IPS-20b (cell line): ENCODE measurements at regions not wholly inside any gene's neighbourhood (a gene's known extent, or its start where the extent isn't known, plus 50 kb on each side); places are given as distances from the start of the nearest gene placed in this dataset.
"Not testable (repeated sequence)": the region's sequence is repeated elsewhere in the genome, so short reads cannot be mapped to it uniquely, and the experiment has no call there.

ENCODE experiments used
- H3K27ac ChIP-seq: one replicate; pipeline ENCODE4 v1.5.1; 2013; ENCODE audit warnings: low read length
- H3K27me3 ChIP-seq: 2 replicates; pipeline ENCODE4 v1.6.1; 2013; ENCODE audit warnings: mild to moderate bottlenecking, low read length, inconsistent platforms; ENCODE audit not compliant: insufficient read depth
- H3K36me3 ChIP-seq: 2 replicates; pipeline ENCODE4 v1.6.1; 2013; ENCODE audit warnings: low read depth, mild to moderate bottlenecking, inconsistent platforms, low read length, moderate library complexity; ENCODE audit not compliant: insufficient read depth
- H3K4me1 ChIP-seq: 2 replicates; pipeline ENCODE4 v1.6.1; 2013; ENCODE audit warnings: mild to moderate bottlenecking, control low read depth, inconsistent platforms, low read length, moderate library complexity; ENCODE audit not compliant: insufficient read depth
- H3K4me3 ChIP-seq: 2 replicates; pipeline ENCODE4 v1.5.1; 2013; ENCODE audit warnings: mild to moderate bottlenecking, low read length, inconsistent platforms
- H3K9ac ChIP-seq: 2 replicates; pipeline ENCODE4 v1.6.1; 2013; ENCODE audit warnings: low read depth, mild to moderate bottlenecking, inconsistent platforms, low read length, moderate library complexity
- H3K9me3 ChIP-seq: 2 replicates; pipeline ENCODE4 v1.6.1; 2013; ENCODE audit warnings: mild to moderate bottlenecking, low read depth, low read length, inconsistent platforms; ENCODE audit not compliant: insufficient read depth

DNA sequence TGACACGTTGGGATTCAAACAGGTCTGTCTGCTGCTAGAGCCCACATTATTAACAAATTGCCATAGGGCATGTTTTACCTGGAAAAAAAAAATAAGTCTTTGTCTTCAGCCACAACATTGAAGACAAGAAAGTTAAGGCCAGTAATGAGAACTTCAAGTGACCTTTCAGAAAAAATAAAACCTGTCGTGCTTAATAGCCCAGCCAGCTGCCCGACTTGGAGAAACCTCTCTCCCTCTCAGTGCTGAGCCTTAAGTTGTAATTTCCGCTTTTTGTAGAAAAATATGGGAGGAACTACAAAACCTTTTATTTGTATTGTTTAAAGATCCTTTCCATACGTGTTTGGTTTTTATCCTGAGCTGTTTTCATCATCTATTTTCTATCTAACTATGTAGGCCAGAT, 454.3 kb upstream of the SLITRK6 start:
- H3K4me3 ChIP-seq, H3K27me3 ChIP-seq, H3K27ac ChIP-seq, H3K4me1 ChIP-seq, H3K9ac ChIP-seq, H3K36me3 ChIP-seq, H3K9me3 ChIP-seq: not testable (repeated sequence)

DNA sequence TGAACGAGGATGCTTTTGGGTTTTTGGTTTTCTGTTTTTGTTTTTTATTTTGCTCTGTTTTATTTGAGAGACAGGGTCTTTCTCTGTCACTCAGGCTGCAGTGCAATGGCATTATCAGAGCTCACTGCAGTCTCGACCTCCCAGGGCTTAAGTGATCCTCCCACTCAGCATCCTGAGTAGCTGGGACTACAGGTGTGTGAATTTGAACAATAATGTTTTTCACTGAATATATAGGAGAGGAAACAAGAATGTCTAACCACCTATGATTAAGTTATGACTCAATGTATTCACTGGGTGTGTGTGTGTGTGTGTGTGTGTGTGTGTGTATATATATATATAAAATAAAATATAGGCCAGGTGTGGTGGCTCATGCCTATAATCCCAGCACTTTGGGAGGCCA, 456.6 kb upstream of the SLITRK6 start:
- not testable (repeated sequence) for H3K9me3 ChIP-seq, H3K4me3 ChIP-seq, H3K4me1 ChIP-seq, H3K27me3 ChIP-seq, H3K27ac ChIP-seq, H3K9ac ChIP-seq, H3K36me3 ChIP-seq

DNA sequence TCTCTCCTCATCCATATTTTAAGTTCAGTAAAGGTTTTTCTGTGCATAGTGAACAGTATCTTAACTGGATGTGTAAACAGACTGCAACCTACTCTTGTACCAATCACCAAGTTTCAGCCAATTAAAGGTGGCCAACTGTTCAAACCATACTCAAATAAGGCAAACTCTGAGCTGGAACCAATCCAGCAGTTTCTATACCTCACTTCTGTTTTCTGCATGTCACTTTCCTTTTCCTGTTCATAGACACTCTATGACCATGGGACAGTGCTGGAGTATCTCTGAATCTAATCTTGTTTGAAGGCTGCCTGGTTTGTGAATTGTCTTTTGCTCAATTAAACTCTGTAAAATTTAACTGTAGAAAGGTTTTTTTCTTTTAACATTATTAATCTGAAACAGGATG, 470.3 kb upstream of the SLITRK6 start:
- Histone ChIP-seq H3K27ac (no peak overlapping the region), H3K9me3 (no peaks in the 10 kb centered on the region; the same call in 1 of the 2 replicates), H3K36me3 (no peaks in the 10 kb centered on the region), H3K4me1 (no peaks in the 10 kb centered on the region), H3K9ac (no peak overlapping the region), H3K27me3 (no peaks in the 10 kb centered on the region), H3K4me3 (no peak overlapping the region)

DNA sequence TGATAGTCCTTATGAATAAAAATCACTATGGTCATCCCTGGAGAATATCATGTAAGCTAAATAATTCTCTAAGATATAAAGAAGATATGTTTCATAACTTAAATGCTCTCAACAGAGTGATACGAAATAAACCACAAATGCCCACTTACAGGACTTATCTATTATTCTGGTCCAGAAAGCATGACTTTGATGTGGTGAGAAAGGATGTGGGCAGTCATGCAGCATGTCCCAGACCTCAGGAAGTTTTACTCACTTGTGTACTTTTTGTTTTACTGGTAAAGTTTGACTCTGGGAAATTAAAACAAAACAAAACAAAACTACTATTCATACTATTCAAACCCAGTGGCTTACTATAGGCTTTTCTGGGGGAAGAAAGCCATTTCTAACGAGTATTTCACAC, 483.2 kb upstream of the SLITRK6 start:
- Histone ChIP-seq H3K4me1 (no peaks in the 10 kb centered on the region), H3K4me3 (no peak overlapping the region), H3K9ac (no peak overlapping the region), H3K27ac (no peak overlapping the region), H3K36me3 (no peaks in the 10 kb centered on the region), H3K27me3 (no peaks in the 10 kb centered on the region), H3K9me3 (no peaks in the 10 kb centered on the region)

DNA sequence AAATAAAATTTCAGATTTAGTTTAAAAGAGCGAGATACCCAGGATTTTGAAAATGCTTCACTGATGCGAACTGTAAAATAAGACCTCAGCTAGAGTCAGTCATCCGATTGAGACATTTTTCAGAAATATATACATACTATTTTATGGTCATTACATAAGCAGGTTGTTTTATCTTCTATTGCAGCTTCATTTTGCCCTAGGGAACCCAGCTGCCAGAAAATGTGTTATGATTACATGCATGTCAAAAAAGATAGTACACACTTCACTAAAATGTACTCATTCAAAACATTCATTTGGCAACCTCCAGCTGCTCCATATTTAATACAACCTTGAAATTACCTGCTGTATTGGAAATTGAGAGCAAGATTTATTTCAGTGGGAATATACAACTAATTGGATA, 483.8 kb upstream of the SLITRK6 start:
- Histone ChIP-seq H3K4me3 (no peak overlapping the region), H3K4me1 (no peaks in the 10 kb centered on the region), H3K9me3 (no peaks in the 10 kb centered on the region), H3K27me3 (no peaks in the 10 kb centered on the region), H3K27ac (no peak overlapping the region), H3K9ac (no peak overlapping the region), H3K36me3 (no peaks in the 10 kb centered on the region)

DNA sequence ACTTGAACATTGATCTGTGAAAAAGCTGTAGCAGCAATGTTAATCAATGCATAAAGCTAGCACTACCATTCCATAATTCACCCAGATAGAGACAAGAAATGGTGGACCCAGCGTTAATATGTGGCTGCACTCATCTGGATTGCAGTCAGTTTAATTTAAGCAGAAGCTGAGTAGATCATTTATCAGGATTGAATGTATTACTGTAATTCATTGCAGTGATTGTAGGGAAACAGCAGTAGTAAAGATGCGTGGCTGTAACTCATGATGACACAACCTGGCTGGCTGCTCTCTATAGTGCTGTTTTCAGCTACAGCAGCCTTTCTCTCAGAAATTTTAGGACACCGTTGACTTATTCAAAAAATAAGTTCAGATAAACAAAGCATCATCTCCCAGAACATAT, 499.5 kb upstream of the SLITRK6 start:
- H3K9ac ChIP-seq = no peak overlapping the region
- H3K4me3 ChIP-seq = no peak overlapping the region
- H3K27ac ChIP-seq = no peak overlapping the region
- H3K27me3 ChIP-seq = no peaks in the 10 kb centered on the region
- no peaks in the 10 kb centered on the region for H3K9me3 ChIP-seq
- no peaks in the 10 kb centered on the region for H3K36me3 ChIP-seq
- no peaks in the 10 kb centered on the region for H3K4me1 ChIP-seq

DNA sequence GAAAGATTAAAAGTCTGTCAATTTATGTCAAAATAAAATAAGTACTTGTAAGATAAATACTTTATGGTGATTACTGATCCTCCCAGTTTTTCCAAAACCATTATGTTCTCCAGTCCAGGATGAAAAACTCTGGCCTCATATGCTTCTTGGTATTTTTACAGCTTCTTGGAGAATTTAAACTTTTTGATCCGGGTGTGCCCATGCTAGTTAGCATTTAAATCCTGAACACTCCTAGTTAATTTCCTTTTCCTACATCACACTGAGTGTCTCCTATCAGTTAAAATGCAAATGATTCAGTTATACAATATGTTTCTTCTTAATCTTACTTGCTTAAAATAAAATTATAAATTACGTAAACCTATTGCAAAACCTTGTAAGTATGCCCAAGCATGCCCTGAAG, 499.9 kb upstream of the SLITRK6 start:
- Histone ChIP-seq H3K9me3 (no peaks in the 10 kb centered on the region), H3K27me3 (no peaks in the 10 kb centered on the region), H3K36me3 (no peaks in the 10 kb centered on the region), H3K9ac (no peak overlapping the region), H3K27ac (no peak overlapping the region), H3K4me1 (no peaks in the 10 kb centered on the region), H3K4me3 (no peak overlapping the region)

DNA sequence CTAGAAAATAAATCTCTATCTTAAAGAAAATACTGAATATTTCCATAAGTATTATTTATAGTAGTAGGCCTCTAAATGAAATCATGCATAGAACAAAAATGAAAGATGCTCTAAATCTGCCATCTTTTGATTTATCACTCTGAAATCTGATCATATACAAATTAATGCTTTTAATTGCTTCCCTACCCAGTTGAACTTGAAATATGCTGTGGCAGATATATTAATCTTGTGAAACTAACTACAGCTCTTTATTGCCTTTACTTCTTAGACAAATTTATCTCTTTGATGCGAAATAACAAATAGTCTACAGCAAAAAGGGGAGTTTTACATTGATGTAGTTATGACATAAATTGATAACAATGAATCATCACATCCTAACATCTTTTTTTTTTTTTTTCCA, 510.7 kb upstream of the SLITRK6 start:
- Histone ChIP-seq H3K9me3 (no peaks in the 10 kb centered on the region), H3K27me3 (no peaks in the 10 kb centered on the region), H3K4me3 (no peak overlapping the region)

DNA sequence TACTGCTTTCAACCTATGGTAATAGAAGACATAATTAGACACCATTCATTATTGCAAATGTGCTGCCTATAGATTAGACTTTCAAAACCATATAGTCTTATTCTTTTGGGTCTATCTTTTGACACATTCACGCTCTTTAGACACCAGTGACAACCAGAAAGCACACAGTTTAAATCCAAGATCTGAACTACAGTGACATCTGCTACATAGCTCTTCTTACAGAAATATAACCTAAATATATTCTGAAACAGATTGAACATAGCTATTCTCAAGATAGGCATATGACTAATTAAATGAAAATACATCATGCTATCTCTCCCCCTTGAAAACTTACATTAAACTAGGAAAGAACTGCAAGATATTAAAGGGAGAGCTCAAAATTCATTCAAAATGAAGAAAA, 514.2 kb upstream of the SLITRK6 start:
- H3K27me3 ChIP-seq = no peaks in the 10 kb centered on the region
- no peak overlapping the region for H3K9ac ChIP-seq
- no peaks in the 10 kb centered on the region for H3K4me1 ChIP-seq
- no peak overlapping the region for H3K27ac ChIP-seq
- H3K9me3 ChIP-seq = no peaks in the 10 kb centered on the region
- H3K4me3 ChIP-seq = no peak overlapping the region
- no peaks in the 10 kb centered on the region for H3K36me3 ChIP-seq

More for the DNA sequence above, 510.7 kb upstream of the SLITRK6 start:
- Histone ChIP-seq H3K9ac (no peak overlapping the region), H3K27ac (no peak overlapping the region), H3K4me1 (no peaks in the 10 kb centered on the region), H3K36me3 (no peaks in the 10 kb centered on the region)

DNA sequence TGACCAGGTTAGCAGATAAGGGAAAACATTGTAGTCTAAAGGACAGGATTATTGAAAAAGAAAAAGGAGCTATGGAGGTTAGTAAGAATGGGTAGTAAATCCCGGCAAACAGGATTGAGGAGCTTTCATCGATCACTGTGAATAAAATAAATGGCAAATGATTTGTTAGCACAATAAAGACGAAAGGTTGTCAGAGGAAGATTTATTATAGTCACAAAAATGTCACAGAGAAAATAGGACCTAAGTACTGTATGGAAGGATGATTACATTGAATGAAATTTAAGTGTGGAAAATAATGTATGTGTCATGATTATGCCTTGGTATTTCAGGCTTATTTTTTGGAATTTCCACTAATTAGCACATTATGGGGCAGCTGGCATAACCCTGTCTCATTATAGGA, 519.2 kb upstream of the SLITRK6 start:
- Histone ChIP-seq H3K36me3 (no peaks in the 10 kb centered on the region), H3K4me3 (no peak overlapping the region), H3K4me1 (no peaks in the 10 kb centered on the region), H3K9me3 (no peaks in the 10 kb centered on the region), H3K9ac (no peak overlapping the region), H3K27ac (no peak overlapping the region), H3K27me3 (no peaks in the 10 kb centered on the region)

DNA sequence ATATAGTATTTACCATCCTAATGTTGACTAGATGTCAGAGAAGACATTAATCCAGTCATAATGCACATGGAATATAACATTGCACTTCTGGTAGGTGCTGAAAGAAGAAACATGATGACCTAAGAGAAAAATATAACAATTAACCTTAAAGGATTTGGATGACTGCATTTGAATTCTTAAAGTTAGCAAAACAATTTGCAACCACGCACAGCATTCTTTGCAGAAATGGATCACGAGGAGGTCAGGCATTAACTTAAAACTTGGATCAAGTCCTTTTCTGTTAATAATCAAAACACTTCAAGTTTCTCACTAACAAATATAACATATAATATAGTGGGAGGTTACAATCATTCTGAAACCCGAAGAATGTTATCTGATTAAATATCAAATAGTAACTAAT, 525.0 kb upstream of the SLITRK6 start:
- Histone ChIP-seq H3K27ac (no peak overlapping the region), H3K4me3 (no peak overlapping the region)

DNA sequence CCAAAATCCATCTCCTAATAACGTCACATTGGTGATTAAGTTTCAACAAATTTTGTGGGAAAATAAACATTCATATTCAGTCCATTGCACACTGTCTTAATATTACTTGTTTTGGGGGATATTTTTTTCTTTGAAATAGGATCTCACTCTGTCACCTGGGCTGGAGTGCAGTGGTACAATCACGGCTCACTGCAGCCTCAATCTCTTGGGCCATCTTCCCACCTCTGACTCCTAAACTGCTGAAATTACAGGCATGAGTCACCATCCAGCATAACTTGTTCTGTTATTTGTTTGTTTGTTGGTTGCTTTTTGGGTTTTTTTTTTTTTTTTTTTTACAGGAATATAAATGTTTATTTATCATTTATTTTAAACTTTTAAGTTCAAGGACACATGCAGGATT, 556.1 kb upstream of the SLITRK6 start:
- H3K4me3 ChIP-seq = no peak overlapping the region

More for the DNA sequence above, 525.0 kb upstream of the SLITRK6 start:
- no peaks in the 10 kb centered on the region for H3K36me3 ChIP-seq
- H3K4me1 ChIP-seq = no peaks in the 10 kb centered on the region
- no peaks in the 10 kb centered on the region for H3K27me3 ChIP-seq
- H3K9me3 ChIP-seq = no peaks in the 10 kb centered on the region
- H3K9ac ChIP-seq = no peak overlapping the region

DNA sequence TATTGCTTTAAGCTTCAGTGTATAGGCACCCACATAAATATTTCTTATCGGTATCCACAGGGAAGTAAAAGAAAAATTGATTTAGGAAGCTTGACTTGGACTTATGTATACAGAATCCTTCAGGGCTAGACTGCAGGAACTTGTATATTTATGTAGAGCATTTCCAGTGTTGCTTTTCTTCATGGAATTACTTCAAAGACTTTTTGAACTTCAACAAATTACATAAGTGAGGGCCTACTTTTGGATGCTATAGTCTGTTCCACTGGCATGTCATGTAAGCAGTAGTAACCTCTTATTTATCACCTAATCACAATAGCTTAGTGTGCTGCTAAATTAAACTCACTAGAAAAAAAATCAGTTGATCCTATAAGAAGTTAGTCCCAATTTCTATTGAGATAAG, 557.9 kb upstream of the SLITRK6 start:
- Histone ChIP-seq H3K9me3 (no peaks in the 10 kb centered on the region), H3K4me3 (no peak overlapping the region), H3K4me1 (no peaks in the 10 kb centered on the region), H3K9ac (no peak overlapping the region), H3K36me3 (no peaks in the 10 kb centered on the region), H3K27me3 (no peaks in the 10 kb centered on the region), H3K27ac (no peak overlapping the region)

More for the DNA sequence above, 556.1 kb upstream of the SLITRK6 start:
- no peak overlapping the region for H3K27ac ChIP-seq
- H3K4me1 ChIP-seq = no peaks in the 10 kb centered on the region
- no peaks in the 10 kb centered on the region for H3K36me3 ChIP-seq
- H3K27me3 ChIP-seq = no peaks in the 10 kb centered on the region
- H3K9me3 ChIP-seq = no peaks in the 10 kb centered on the region
- H3K9ac ChIP-seq = no peak overlapping the region
